Stimulated activated CD8-positive, alpha-beta memory T cell treated with anti-CD3 and anti-CD28 coated beads, Interleukin-2, amount 100 ng/mL, for 48 hours (primary cell): ENCODE measurements at regions not wholly inside any gene's neighbourhood (a gene's known extent, or its start where the extent isn't known, plus 50 kb on each side); places are given as distances from the start of the nearest gene placed in this dataset.
A peak's percentile ranks its signal among the peaks of the same experiment; 100 is the strongest.
"Not testable (repeated sequence)": the region's sequence is repeated elsewhere in the genome, so short reads cannot be mapped to it uniquely, and the experiment has no call there.

ENCODE experiments used
- DNase-seq, 2 donors: peaks; one replicate each; pipeline ENCODE4 v3.0.0-alpha.2; 2020; ENCODE audit warnings: low read depth in 2 of 2

DNA sequence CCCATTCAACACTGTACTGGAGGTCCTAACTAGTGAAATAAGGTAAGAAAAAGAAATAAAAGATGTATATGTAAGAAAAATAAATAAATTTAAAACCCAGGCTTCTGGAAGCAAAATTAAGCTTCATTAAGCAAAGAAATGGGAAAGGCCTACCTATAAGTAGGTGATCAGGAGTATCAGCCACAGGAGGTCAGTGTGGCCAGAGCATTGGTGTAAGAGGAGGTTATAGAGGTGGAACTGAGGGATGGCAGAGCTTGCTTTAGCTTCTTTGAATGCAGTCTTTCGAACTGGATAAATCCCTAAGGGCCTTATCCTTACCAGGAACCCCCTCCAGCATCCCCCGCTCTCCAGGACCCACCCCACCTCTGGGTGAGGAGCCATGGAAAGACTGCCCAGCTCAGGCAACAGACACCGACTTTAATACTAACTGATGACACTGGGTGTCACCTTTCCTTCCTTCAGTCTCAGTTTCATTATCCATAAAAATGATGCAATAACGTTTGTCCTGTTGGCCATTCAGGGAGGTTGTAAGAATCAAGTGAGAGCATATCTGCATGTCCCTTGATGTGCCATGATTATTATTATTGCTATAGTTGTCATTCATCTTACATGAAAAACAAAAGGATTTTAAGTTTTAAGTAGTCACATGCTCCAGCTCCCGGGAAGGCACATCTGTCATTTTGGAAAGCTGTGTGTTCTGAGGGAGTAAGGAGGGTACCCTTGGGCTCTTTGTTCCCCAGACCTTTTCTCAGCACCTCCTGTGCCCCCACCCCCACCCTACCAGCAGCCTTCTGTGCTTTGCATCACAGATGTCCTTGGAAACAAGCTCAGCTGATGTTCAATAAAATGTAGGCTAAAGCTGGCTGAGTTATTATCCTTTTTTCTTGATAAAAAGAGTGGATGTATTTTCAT is 50.8 kb upstream of the CTNNA1 start:
- no peak for DNase-seq

DNA sequence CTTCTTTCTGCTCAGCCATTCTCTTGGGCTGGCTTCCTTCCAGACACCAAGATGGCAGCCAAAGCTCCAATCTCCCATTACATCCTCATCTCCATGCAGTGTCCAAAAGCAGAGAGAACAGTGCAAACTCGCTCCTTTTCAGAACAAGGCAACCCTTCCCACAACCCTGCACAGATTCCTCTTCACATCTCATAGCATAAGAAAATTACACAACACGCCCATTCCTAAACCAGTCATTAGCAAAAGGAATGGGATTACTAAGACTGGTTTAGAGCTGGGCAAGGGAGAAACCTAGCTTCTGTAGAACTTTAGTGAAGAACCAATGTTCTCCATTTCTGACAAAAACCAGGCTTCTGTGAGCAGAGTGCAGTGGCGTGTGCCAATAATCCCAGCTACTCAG is 51.5 kb upstream of the CTNNA1 start:
- no peak for DNase-seq

DNA sequence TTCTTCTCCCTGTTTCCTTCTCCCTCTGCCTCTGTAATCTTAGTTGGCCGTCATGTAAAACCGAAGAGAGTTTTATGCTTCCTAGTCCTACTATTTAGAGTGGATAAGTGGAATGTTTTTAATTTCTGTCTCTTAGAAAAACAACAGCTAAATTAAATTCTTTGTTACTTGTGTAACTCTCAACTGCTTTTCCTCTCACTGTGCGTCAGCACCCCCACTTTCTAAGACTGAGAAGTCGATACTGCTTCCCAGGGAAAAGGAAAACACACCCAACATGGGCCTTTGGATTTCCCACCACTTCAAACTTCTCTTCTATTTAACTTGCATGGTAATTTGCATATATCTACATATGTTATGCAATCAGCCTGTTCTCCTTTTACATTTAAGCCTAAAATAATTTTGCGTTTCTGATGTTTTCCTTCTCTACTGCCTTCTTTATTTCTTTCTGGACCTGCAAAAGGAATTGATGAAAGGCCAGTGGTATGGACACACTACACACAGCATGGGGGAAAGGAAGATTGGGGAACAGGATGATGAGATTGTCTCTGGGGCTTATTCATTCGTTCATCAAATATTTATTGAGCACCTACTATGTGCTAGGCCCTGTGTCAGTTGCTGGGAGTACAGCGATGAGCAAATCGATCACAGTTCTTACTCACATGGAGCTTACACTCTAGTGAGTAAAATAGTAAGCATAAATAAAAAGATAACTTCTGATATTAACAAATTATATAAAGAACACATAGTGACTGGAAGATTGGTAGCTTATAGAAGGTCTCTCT is 52.5 kb upstream of the CTNNA1 start:
- DNase-seq = no peak

DNA sequence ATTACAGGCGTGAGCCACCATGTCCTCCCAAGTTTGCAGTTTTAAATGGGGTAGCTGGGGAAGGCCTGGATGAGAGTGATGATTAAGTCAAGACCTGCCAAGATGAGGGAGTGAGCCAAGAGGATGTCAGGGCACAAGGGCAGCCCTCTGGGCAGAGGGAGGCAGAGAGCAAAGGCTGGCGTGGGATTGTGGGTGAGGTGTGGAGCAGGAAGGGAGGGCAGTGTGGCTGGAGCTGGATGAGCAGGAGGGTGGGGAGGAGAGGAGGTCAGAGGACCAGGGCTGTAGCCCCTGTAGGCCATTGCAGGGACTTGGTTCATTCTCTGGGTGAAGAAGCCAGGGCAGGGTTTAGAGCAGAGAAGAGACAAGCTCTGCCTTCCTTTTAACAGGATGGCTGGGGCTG is 53.7 kb upstream of the CTNNA1 start:
- no peak for DNase-seq

DNA sequence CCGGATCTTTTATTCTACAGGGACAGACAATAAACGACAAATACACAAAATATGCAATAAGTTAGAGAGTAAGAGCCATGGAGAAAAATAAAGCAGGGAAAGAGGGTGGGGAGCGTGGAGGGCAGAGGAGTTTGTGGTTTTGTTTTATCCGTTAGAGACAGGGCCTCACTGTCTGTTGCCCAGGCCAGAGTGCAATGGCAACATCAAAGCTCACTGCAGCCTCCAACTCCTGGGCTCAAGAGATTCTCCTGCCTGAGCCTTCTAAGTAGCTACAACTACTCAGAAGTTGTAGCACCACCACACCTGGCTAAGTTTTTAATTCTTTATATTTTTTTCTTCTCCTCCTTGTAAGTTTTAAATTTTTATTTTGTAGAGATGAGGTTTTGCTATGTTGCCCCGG is 54.5 kb upstream of the CTNNA1 start:
- DNase-seq = no peak

DNA sequence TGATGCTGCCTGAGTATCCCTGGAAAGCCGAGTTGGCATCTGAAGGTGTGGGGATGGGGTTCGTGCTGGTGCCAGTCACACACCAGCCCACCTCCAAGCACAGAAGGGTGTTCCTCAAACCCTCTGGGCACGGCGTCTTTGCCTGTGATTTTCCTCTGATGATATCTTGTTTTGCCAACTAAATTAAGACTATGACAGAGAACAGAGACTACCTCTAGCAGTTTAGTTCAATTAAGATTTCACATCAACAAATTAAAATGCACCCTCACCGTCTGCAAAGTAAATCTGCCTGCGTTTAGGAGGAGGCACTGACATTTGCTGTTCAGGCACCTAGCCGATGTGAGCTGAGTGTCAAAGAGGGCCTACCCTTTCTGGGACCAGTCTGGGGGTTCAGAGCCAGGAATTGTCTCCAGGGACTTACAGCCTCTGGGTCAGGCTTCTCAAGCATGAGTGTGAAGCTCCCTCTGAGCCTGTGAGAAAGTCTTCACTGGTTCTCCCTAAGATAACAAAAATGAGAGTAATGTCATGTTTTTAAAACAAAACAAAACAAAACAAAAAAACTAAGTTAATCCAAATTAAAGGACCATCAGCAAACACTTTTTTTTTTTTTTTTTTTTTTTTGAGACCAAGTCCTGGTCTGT is 55.4 kb upstream of the CTNNA1 start:
- DNase-seq = no peak

DNA sequence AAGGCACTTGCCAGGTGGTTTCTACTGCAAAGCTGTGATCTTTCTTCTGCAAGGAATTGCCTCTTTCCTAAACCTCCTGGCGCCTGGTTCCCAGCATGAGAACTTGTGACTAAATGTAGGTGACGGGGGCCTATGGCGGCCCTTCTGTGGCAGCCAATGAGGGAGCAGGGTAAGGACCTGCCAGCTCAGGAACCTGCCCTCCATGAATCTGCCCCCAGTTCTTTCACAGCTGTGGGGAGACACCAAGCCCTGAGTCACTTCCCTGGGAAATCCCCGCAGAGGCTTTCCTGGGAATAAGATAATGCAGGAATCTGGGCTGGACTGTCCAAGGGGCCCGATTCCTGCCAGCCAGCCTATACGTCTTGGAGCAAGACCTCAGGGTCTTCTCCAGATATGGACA is 56.7 kb upstream of the CTNNA1 start:
- no peak for DNase-seq

DNA sequence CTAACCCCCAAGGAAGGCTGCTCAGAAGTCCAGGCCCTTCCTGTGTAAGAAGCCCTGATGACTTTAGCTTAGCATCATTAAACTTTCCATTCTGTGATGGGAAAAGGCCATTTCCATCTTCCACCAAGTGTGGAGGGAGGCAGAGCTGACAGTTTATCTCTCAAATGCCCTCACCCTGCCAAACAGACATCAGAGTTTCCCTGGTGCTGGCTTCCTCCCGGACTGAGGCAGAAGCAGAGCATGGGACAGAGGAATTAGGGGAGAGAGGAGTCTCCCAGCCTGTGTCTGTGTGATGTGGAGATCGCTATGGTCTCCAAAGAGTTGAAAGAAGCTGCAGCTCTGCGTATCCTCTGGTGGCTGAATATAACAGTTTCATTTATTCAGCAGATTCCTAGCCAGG is 57.4 kb upstream of the CTNNA1 start:
- no peak for DNase-seq

DNA sequence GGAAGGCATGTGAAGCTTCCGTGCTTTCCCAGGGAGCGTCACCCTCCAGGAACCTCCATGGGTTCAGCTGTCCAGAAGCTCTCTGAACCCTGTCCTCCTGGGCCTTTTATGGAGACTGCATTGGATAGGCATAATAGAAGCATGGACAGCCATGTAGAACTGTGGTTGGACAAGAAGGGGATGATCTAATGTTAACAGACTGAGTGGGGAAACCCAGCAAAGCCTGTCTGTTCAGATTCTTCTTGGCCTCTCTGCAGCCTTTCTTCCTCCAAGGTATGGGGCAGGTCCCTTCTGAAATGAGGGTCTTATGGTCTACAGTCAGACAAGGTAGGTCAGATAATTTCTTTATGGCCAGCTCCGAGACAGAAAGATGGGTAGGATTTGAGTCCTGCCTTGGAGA is 59.1 kb upstream of the CTNNA1 start:
- DNase-seq = no peak

DNA sequence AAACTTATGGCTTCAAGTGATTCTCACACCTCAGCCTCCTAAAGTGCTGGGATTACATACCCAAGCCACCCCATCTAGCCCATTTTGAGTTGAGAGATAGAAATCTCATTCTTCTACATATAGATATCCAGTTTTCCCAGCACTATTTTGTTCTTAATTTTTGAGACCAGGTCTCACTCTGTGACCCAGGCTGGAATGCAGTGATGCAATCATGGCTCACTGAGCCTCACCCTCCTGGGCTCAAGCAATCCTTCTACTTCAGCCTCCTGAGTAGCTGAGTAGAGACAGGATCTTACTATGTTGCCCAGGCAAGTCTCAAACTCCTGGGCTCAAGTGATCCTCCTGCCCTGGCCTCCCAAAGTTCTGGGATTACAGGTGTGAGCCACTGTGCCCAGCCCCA is 60.9 kb upstream of the CTNNA1 start:
- no peak for DNase-seq

DNA sequence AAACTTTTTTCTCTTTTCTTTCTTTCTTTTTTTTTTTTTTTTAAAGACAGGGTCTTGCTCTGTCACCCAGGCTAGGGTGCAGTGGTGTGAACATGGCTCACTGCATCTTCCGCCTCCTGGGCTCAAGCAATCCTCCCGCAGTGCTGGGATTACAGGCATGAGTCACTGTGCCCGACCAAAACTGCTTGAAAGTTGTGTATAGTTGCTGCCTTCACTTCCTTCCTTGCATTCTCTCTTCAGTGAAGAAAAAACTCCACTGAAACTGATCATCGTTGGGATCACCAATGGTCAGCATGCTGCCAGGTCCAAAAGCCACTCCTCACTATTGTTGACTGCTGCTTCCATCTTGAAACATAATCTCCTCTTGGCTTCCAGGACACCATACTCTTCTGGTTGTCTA is 66.6 kb upstream of the CTNNA1 start:
- no peak for DNase-seq

DNA sequence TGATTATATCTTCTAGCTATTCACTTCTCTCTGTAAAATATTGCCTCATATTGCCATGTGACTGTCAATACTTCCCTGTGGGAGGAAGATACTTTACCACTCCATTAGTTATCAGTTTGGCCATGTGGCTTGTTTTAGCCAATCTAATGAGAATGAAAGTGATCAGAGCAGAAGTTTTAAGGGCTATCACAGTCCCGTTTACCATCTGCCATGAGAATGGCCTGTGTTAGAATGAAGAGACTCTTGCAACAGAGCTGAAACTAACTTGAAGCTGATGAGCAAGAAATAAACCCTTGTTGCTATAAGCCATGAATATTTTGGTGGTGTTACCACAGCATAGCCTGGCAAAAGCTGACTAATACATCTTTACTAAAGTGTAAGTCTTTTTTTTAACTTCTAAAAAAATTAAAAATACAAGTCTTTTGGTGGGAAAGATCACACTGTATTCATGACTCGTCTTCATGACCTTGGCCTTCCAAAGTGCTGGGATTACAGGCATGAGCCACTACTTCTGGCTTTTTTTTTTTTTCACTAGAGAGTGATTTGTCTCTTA is 68.0 kb upstream of the CTNNA1 start:
- DNase-seq = no peak

DNA sequence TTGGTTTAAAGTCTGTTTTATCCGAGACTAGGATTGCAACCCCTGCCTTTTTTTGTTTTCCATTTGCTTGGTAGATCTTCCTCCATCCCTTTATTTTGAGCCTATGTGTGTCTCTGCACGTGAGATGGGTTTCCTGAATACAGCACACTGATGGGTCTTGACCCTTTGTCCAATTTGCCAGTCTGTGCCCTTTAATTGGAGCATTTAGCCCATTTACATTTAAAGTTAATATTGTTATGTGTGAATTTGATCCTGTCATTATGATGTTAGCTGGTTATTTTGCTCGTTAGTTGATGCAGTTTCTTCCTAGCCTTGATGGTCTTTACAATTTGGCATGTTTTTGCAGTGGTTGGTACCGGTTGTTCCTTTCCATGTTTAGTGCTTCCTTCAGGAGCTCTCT is 70.8 kb upstream of the CTNNA1 start:
- DNase-seq = not testable (repeated sequence)

DNA sequence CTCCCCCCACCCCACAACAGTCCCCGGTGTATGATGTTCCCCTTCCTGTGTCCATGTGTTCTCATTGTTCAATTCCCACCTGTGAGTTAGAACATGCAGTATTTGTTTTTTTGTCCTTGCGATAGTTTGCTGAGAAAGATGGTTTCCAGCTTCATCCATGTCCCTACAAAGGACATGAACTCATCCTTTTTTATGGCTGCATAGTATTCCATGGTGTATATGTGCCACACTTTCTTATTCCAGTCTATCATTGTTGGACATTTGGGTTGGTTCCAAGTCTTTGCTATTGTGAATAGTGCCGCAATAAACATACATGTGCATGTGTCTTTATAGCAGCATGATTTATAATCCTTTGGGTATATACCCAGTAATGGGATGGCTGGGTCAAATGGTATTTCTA is 74.4 kb upstream of the CTNNA1 start:
- not testable (repeated sequence) for DNase-seq

DNA sequence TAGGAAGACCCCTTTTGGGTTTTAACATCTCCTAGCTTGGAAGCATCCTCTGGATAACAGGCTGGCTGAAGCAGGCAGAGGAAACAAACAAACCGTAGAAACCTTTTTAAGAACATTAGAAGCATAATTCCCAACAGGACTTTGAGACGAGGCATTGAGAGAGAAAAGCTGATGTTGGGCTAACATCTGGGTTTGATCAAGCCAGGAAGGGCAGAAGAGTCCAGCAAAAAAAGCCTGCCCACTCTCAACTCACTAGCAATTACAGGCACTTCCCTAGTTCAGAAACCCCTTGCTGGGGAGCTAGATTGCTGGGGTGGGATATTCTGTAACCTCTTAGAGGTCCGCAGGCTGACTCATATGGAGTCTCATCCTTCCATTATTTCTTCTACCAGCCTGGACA is 75.4 kb upstream of the CTNNA1 start:
- no peak for DNase-seq

DNA sequence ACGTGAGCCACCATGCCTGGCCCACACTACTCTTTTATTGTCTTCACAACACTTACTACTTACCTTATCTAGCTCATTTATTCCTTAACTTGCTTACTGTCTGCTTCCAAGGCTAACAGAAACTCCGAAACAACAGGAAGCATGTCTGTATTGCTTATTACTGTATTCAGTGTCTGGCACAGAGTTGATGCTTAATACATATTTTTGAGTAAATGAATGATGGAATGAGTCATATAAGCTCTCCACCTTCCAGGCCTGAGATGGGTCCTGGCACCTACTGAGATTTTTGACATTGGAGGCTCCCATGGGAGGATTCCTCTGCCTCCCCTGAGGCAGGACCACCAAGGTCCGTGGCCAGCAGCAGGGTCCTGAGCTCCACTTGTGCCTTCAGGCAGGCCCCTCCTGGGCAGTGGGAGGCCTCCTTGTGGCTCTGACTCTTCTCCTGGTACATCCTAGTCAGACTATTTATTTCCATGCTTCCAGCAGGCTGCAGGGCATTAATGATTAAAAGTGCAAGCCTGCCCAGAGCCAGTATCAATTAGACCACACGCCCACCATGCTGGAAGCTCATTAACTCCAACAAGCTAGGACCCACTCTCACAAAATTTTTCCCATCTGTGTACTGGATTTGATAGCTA is 76.5 kb upstream of the CTNNA1 start:
- DNase-seq = no peak

DNA sequence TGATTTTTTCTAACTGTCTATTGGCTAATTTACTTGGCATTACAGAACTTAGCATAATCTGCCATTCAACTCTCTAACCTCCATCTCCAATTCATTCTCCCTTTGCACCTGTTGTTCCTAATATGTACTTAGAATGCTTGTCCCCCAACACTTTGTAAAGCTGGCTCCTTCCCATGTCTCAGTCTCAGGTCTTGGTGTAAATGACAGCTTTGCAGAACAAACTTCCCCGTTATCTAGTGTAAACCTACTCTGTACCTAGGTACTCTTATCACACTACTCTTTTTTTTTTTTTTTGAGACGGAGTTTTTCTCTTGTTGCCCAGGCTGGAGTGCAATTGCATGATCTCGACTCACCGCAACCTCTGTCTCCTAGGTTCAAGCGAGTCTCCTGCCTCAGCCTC is 77.2 kb upstream of the CTNNA1 start:
- DNase-seq = no peak

DNA sequence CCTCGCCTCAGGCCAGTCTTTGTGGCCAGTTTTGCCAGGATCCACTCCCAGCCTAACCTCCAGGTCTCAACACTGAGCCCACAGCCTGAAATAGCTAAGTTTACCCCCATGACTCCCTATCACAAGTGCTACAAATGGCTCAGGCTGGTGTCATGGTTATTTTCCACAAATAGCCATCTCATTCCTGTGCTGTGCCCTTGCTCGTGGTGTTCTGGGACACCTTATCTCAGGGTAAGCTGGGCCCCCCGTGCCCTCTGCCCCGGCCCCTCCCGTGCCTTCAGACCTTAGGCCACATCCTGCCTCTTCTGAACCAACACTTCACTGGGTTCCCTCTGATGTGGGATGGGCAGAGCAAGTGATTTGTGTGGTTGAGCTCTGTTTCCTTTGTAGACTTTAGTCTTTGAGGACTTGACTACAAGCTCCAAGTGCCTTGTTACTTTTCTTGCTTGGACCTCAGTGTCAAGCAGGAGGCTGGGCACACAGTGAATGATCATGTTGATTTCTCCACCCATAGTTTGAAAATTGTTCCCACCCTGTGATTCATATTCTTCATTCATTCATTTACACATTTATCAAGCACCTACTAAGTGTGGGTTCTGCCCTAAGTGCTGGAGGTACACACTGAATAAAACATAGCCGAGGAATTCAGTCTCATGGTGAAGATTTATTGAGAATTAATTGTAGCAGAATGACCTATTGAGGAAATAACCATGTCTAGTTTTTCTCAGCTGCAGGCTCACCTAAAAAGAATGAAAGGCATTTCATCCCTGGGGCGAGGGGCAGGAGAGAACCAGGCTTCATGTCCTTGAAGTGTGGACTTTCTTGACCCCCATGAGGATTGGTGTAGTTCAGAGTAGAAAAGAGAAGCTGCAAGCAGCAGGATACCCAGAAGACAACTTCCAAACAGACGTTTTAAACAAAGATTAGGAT is 84.5 kb upstream of the CTNNA1 start:
- peak in 1 of 2 donors; percentile 13 for DNase-seq

DNA sequence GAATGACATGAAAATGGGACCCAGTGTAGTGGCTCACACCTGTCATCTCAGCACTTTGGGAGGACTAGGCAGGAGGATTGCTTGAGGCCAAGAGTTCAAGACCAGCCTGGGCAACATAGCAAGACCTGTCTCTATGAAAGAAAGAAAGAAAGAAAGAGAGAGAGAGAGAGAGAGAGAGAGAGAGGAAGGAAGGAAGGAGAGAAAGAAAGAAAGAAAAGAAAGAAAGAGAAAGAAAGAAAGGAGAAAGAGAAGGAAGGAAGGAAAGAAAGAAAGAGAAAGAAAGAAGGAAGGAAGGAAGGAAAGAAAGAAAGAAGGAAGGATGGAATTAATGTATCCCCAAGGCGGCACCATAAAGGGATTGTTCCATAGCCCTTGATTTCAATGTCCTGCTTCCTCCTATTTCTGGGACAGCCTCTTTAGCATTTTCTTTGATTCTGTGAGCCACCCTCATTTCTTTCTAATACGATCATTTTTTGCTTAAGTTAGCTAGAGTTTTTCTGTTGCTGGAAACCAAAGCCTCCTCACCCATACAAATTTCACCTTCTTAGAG is 85.4 kb upstream of the CTNNA1 start:
- not testable (repeated sequence) for DNase-seq

DNA sequence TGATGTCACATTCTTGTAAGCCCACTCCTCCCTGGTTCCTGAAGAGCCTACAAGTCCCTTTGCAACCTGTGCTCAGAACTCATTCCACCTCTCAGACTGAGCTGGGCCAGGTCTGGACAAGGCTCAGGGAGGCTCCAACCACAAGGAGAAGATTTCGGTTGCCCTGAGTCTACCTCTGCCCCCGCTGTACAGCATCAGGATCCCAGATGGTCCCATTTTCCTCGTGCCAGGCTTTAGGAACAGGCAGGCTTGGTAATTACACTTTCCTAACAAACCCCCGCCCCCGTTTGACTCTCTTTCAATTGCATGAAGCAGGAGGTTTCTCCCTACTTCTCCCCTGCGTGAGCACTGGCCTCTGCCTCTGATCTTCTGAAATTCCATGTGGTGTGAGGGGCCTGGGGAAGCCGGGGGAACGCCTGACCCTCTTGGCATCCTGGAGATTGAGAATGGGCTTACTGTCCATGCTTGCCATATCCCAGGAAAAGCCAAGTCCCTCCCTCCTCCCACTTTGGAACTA is 86.9 kb upstream of the CTNNA1 start:
- no peak for DNase-seq
